NCI-H510A treated with DMSO at 0.1 percent for 48 hours (cell line): ENCODE measurements at regions not wholly inside any gene's neighbourhood (a gene's known extent, or its start where the extent isn't known, plus 50 kb on each side); places are given as distances from the start of the nearest gene placed in this dataset.
"Not testable (repeated sequence)": the region's sequence is repeated elsewhere in the genome, so short reads cannot be mapped to it uniquely, and the experiment has no call there.

ENCODE experiments used
- DNase-seq: peaks from one replicate; lab custom pipeline; 2025; lab: John Stamatoyannopoulos, UW

- DNase-seq: no peak
Observed at GRCh38 chr14:55847766-55848165, 267.8 kb downstream of the KTN1 start.

DNA sequence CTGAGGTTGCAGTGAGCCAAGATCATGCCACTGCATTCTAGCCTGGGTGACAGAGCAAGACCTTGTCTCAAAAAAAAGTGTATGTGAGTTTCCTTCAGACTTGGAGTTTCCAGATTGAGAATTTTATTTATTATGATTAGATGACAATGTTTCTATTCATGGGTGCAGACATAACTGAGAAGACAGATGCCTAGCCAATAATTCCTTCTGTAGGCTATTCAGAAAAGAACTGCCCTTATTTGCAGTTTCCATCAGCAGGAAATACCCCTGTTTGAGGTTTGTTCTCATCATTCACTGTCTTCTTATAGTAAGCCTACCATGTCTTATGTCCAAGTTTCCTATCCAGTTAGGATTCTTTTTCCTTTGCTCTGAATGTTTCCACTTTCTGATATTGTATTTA is 269.0 kb downstream of the KTN1 start:
- no peak for DNase-seq

- DNase-seq: no peak
Observed at GRCh38 chr14:55849833-55850232, 268.4 kb upstream of the PELI2 start.

DNA sequence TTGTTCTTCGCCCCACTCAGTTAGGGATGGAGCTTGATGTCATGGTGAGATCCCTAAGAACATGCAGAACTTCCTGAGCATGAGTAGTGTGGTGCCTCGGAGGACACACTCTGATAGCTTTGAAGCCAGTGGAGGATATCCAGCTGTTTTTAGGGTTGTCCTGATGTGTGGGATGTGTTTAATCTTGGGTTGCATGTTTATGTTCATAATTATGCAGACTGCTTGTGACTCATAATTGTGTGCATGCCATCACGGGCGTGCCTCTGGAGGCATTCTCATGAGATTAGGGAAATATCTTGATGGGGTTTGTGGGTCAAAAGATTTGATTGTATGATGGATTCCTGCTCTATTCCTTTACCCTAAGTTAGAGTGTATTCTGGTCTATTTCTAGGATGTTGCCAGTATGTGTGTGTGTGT is 267.4 kb upstream of the PELI2 start:
- no peak for DNase-seq

GRCh38 chr14:55851301-55851700 is 266.9 kb upstream of the PELI2 start:
- no peak for DNase-seq

DNA sequence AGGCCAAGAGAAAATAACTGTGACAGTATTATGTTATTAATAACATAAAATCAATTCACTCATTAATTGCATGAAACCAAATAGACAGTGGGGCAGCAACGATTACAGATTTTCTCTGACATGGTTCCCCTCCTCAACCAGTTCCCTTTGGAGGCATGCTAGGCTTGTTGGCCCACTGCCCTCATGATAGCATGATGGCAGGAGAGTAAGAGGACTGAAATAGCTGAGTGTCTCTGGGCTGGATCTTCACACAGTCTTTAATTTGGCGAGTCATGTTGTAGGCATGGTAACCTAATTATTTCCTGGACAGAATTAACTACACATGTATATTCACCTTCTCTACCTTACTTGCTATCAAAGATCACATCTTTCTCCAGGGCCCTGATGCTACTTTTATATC is 266.2 kb upstream of the PELI2 start:
- DNase-seq: no peak

DNA sequence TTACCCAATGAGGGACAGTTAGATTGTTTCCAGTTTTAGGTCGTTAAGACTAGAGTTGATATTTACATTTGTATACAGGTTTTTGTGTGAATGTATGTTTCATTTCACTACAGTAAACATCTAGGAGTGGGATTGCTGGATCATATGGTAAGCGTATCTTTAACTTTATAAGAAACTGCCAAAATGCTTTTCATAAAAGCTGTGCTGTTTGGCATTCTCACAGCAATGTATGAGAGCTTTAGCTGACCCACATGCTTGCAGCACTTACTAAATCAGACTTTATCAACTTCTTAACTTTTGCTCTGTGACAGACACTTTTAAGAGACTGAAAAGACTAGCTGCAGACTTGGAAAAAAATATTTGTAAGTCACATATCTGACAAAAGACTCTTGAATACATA is 262.5 kb upstream of the PELI2 start:
- DNase-seq: no peak

- DNase-seq: no peak
Observed at GRCh38 chr14:55858604-55859003, 259.6 kb upstream of the PELI2 start.

GRCh38 chr14:55861561-55861960 is 256.6 kb upstream of the PELI2 start:
- not testable (repeated sequence) for DNase-seq

- DNase-seq: no peak
Observed at GRCh38 chr14:55864890-55865655, 253.1 kb upstream of the PELI2 start.

DNA sequence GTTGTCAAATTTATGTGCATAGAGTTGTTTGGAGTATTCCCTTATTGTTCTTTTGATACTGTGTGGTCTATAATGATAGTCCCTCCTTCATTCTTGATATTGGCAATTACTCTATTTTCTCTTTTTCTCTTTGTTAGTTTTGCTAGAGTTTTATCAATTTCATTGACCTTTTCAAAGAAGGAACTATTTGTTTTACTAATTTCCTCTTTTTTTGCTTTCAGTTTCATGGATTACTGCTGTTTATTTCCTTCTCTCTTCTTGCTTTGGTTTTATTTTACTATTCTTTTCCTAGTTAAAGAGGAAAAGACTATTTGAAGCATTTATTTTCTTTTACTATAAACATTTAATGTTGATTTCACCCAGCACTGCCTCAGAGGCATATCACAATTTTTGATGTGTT is 250.9 kb upstream of the PELI2 start:
- no peak for DNase-seq

DNA sequence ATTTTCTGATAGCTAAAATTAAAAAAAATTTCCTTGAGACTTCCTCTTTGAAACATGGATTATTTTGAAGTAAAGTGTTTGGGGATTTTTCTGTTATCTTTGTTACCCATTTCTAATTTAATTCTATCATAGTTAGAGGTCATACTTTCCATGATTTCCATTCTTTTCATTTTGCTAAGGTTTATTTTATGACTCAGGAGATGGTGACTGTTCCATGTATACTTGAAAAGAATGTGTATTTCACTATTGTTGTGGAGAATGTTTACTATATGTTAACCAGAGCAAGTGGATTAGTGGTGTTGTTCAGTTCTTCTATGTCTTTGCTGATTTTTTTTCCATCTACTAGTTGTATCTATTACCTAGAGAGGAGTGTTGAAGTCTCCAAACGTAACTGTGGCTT is 250.5 kb upstream of the PELI2 start:
- DNase-seq: no peak

DNA sequence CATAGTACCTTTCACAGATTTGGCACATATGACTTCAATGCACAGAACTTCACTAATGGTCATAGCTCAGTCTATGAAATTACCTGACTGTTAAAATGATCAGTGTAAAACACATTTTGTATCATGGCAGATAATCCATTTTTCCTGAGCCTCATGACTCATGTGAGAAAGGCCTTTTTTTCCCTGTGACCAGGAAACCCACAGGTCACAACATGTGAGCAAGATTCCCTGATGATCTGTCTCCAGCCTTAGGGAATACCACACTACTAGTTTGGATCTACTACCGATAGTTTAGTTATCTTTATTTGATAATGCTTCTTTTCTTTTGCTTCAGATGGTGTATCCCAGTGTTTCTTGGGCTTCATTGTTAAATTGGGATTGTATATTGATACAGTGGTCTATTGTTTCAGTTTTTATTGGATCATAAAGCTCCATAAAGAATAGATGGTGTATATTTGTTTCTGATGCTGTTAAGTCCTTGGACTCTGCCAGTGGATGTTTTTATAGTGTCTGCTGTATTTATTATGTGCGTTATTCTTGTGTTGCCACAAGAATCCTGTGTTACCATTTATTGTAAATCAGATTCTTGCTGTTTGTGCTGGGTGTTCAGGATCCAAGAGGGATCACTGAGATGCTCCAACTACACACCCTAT is 248.7 kb upstream of the PELI2 start:
- DNase-seq: no peak

GRCh38 chr14:55873169-55873568 is 245.0 kb upstream of the PELI2 start:
- DNase-seq: no peak

DNA sequence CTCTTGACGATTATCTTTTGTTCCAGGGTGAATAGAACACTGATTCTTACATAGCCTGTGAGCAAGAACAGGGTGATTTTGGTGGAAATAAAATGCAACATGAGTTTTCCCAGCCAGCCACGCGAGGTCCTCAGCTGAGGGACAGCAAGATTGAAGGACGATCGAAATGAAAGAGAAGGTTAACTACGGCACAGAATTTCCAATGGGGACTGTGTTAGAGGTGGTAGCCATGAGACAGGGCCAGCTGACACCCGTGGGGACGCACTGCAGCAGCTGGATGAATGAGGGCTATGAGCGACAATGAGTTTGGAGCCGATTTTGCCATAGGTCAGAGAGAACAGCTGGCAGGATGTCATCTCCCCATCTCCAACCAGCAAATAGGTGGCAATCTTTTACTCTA is 243.4 kb upstream of the PELI2 start:
- no peak for DNase-seq

- no peak for DNase-seq
Observed at GRCh38 chr14:55877942-55878341, 240.3 kb upstream of the PELI2 start.

DNA sequence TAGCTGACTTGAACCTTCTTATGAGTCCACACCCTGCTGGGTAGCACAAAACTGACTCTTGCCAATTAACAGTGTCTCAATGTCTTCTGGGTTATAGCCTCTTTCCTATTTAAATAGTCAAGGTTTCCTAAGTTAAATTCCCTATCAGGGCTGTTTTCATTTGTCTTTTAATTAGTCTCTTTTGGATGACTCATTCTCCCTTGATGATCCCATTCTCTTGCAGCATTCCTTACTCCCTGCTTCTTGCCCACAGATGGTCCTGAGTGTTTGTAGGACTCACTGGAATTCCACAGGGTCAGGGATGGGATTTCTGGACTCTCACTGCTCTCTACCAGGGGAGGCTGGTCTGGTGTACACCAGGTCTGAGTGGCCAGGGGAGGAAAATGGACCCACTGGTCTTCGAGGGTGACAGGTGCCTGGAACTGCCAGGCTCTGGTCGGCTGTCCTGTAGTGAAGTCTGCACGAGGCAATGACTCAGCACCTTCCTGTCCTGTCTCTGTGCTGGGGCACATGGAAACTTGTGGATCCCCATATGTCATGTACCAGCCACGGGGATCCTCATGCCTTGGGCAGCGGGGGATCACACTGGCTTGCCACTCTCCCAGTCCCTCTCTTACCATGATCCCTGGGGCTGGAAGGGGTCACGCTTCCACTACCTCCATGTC is 236.5 kb upstream of the PELI2 start:
- DNase-seq: no peak

GRCh38 chr14:55884819-55885218 is 233.4 kb upstream of the PELI2 start:
- DNase-seq: no peak

GRCh38 chr14:55889124-55889523 is 229.1 kb upstream of the PELI2 start:
- no peak for DNase-seq

DNA sequence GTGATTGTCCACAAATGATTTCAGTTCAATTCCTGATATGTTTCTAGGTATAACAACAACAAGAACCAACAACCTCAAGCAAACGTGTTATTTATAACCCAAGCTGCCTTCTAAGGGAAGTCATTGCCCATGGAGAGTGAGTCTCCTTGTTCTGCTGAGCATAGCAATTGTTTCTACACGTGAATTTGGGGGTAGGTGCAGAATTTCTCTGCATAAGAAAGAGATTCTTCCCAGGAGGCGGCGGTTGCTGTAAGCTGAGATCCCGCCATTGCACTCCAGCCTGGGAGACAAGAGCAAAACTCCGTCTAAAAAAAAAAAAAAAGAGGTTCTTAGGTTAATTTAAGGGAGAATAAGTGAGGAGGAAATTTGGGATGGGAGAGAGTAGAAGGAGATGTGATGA is 226.5 kb upstream of the PELI2 start:
- DNase-seq: no peak

- DNase-seq: no peak
Observed at GRCh38 chr14:55892906-55893305, 225.3 kb upstream of the PELI2 start.

DNA sequence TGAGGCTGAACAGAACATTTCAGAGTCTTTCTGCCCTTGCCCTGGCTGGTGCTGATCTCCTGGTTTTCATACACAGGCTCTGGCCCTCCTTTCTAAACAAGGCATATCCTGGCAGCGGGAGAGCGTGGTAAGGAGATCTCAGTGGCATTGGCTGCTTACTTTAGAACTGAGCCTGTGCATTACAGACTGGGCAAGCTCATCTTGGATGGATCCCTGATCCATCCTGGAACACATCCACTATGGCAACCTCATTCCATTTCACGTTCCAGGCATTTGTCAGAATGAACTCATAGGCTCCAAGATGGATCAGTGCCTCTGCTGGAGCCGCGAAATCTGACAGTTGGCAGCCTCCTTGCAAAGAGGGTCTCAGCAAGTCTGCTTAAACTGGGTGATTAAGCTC is 224.5 kb upstream of the PELI2 start:
- no peak for DNase-seq

DNA sequence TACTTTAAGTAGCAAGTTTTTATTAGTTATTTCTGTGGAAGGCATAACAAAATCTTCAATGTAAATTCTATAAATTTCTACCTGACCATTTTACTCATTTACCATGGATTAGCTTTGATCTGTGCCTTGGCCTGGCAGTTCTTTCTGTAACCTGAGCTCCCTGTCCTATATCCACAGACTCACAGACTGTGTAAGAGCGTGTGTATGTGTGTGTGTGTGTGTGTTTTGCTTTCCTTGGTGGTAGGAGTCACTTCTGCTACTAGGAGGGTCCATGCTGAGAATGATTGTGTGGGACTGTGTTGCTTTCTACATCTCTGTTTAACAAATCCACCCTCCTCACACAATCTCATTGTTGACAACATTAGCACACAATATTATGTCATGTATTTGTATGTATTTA is 221.2 kb upstream of the PELI2 start:
- no peak for DNase-seq
